GM19452 (cell line): ENCODE measurements at regions not wholly inside any gene's neighbourhood (a gene's known extent, or its start where the extent isn't known, plus 50 kb on each side); places are given as distances from the start of the nearest gene placed in this dataset.
"Not testable (repeated sequence)": the region's sequence is repeated elsewhere in the genome, so short reads cannot be mapped to it uniquely, and the experiment has no call there.

Source experiments
- ATAC-seq: cut with Tn5 transposase; IDR thresholded peaks from one replicate; pipeline ENCODE4 v1.9.1; 2021; ENCODE audit not compliant: unreplicated experiment

DNA sequence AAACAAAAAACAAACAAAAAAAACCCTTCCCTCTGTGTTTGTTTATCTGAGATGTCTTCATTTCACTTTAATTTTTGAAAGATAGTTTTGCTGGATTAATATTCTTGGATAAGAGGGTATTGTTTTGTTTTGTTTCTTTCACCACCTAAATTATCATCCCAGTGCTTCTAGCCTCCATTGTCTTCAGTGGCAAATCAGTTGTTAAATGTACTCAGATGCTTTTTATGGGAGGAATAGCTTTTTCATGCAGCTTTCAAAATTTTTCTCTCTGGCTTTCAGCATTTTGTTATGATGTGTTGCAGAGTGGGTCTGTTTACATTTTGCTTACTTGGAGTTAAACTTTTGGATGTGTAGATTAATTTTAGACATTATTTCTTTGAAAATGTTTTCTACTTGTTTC is 203.5 kb upstream of the DCC start:
- ATAC-seq: no peak

- ATAC-seq: no peak
Measured at GRCh38 chr18:52140986-52141385, 199.0 kb upstream of the DCC start.

- no peak for ATAC-seq
Measured at GRCh38 chr18:52150050-52150449, 189.9 kb upstream of the DCC start.

DNA sequence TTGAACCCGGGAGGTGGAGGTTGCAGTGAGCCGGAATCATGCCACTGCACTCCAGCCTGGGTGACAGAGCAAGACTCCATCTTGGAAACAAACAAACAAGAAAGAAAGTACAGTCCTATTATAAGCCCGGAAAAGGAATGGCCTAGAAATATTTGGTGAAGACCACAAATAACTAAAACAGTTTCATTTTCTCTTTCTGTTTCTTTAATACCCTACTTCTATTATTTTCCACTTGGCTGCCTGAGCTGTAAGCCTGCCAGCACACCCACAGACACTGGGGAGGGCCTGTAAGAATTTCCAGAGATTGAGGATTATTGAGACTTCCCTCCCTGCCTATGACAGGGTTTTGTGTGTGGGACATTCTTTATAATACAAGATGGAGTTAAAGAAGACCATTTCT is 188.0 kb upstream of the DCC start:
- ATAC-seq: no peak

GRCh38 chr18:52156166-52156565 is 183.8 kb upstream of the DCC start:
- ATAC-seq: no peak

DNA sequence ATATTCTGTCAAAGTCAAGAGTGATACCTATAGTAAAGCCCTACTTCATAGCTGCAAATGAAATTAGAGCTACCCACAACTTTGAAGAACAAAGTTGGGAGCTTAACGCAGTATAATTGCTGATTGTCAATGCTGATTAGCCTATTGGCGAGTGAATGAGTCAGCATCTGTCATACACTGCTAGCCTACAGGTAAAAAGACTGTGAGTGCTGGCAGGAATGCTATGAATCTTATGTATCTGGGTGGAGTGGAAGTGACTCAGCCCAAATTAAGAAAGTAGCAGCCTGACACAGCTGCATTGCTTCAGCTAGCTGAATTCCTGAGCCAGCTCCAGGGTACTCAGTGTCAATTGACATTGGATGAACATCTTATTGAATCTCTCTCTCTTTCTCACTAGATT is 179.4 kb upstream of the DCC start:
- no peak for ATAC-seq

DNA sequence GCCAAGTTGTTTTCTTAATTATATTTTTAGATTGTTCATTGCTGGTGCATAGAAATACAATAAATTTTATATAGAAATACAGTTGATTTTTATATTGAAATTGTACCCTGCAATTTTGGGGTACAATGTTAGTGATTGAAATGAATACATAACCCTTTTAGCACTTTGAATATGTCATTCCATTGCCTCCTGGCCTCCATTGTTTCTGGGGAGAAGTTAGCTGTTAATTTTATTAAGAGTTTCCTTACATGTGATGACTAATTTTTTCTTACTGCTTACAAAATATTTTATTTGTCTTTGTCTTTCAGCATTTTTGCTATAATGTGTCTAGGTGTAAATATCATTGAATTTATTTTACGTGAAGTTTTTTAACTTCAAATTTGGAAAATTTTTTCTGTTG is 176.5 kb upstream of the DCC start:
- ATAC-seq: no peak

DNA sequence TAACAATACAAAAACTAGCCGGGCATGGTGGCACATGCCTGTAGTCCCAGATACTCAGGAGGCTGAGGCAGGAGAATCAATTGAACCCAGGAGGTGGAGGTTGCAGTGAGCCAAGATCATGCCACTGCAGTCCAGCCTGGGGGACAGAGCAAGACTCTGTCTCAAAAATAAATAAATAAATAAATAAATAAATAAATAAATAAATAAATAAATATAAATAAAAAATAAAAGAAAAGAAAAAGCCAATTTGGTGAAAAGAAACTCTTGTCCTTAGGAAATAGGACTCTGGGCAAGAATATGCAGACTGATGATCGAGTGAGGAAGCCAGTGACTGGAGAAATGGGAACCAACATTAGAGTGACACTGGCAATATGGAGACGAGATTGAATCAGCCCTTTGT is 171.9 kb upstream of the DCC start:
- not testable (repeated sequence) for ATAC-seq

DNA sequence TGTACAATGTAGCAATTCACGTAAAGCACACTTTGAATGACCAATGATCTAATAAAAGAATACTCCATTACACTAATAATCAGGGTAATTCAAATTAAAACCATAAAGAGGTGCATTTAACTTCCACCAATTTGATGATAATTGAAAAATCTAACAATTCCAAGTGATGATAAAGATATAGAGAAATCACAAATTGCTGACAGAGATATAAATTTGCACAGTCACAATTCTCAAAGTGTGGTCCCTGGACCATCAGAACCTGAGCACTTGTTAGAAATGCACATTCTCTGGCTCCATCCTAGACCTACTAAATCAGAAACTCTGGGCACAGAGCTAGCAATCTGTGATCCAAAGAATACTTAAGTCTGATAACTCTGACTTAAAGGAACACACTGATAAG is 165.8 kb upstream of the DCC start:
- no peak for ATAC-seq

GRCh38 chr18:52175406-52175805 is 164.6 kb upstream of the DCC start:
- no peak for ATAC-seq

DNA sequence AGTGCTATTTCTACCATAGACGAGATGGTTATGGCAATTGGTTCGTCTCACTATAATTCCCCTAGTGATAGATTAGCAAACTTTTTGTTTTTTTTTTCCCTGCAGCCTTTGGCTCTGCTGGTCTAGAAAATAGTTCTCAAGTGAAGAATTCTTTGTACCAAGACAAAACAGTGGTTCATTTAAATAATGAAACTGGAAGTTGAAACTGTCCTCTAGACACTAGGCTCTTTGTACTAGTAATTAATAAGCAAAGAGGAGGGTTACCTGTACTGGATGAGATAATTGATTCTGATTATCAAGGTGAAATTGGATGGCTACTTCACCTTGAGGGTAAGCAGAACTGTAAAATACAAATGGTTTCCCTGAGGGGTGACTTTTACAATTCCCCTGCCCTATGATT is 156.9 kb upstream of the DCC start:
- no peak for ATAC-seq

- ATAC-seq: no peak
Measured at GRCh38 chr18:52190195-52190594, 149.8 kb upstream of the DCC start.

- no peak for ATAC-seq
Measured at GRCh38 chr18:52190631-52191030, 149.4 kb upstream of the DCC start.

GRCh38 chr18:52200406-52200805 is 139.6 kb upstream of the DCC start:
- ATAC-seq: no peak

GRCh38 chr18:52200921-52201663 is 138.9 kb upstream of the DCC start:
- ATAC-seq: no peak

DNA sequence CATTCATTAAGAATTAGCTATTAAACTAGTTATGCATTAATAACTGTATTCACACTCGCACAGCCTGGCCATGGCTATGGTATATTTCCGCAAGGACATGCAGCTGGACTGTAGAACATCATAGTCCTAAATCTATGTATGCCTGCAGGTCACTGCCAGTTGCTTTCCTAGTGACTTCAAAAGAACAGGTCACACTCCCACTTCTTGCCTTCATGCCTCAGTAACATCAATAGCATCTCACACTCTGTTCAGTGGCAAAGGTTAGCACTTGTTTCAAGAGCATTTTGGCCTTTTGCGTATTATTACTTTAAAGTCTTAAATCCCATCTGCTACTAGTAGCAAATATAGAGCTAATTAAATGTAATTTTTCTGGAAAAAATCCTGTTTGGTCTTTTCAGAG is 131.4 kb upstream of the DCC start:
- no peak for ATAC-seq

GRCh38 chr18:52216109-52216508 is 123.9 kb upstream of the DCC start:
- no peak for ATAC-seq

DNA sequence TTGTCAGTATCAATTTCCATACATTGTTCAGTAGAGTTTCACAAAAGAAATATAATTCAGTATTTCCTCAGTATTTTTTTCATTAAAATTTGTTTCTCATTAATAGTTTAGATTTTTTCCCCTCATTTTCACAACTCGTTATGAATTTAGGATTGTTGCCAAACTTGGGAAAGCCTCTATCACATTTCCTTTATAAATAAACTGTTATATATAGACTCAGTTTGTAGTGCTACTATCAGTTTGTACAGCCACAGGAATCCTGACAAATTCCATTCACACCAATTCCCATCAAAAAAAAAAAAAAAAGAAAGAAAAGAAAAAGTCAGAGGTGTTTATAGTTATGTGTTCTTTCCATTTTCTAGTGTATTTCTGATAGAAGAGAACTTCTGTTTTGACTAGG is 123.3 kb upstream of the DCC start:
- ATAC-seq: no peak

DNA sequence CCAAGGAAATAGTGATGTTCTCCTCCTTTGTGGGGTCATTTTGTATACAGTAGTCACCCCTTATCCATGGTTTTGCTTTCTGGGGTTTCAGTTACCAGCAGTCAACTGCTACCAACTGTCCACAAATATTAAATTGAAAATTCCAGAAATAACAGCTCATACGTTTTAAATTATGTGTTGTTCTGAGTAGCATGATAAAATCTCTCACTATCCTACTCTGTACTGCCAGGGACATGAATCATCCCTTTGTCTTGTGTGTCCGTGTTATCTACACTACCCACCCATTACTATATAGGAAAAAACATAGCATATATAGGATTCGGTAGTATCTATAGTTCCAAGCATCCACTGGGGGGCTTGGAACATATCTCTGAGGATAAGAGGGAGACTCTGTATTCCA is 120.9 kb upstream of the DCC start:
- ATAC-seq: no peak

- no peak for ATAC-seq
Measured at GRCh38 chr18:52220062-52220591, 119.9 kb upstream of the DCC start.

DNA sequence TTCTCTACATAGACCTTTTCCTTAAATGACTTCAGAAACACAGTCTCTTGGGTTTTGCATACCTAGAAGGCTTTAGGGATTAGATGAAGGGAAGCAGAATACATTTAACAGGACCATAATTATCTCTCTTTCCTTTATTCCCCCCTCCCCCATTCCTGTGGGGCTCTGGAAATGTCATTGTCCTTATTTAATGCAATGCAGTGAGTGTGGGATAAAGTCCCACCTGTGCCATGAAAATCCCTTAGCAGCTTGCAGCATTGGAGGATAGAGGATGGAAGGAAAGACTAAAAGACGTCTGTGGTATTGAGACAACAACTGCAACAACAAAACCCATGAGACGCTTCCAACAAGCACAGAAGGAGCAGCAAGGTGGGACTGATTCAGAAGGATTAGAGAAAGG is 117.8 kb upstream of the DCC start:
- ATAC-seq: no peak

DNA sequence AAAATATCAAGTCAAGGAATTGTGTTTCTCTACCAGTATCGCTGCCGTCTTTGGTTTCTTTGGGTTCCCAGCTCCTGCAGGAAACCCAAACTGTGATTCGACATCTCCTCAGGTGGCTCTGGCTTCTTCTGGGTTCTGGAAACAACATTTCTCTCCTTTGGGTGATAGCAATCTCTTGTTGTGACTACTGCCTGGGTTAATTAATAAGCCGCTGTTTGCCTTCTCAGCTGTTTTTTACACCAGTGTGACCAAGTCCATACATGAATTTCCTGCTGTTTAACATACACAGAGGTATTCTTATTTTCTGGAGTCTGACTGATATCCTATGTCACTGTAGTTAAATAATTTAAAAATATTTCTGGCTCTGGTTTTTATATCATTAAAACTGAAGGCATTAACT is 112.5 kb upstream of the DCC start:
- no peak for ATAC-seq

DNA sequence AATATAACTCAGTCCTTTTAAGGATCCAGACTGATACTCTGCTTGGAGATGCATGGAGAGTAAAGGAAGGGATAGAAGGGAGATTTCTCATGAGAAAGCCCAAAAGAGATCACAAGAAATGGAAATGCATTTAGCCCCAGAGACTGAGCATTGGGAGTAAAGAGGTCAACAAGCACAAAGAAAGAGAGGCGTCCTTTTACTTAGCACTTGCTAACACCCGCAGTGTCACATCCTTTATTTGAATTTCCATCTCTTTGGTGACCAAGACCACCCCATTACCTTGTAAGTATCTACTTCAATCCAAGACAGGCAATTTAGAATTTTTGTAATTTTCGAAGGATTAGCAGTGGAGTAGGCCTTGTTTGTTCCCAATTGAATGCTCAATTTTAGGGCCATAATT is 111.8 kb upstream of the DCC start:
- ATAC-seq: no peak
